ENCODE measurements at regions not wholly inside any gene's neighbourhood (a gene's known extent, or its start where the extent isn't known, plus 50 kb on each side); places are given as distances from the start of the nearest gene placed in this dataset.

GRCh38 chrX:45765767-45766166 lies 565.1 kb upstream of the DIPK2B start:
- Histone ChIP-seq H4K5ac (ENCODE audit: low read depth, low read length) (no peak overlapping the region), H2AK5ac (ENCODE audit: low read depth, low read length) (no peak overlapping the region), H3K4ac (ENCODE audit: low read depth, low read length) (peak overlapping the region; percentile 45), H3K4me2 (ENCODE audit: low read depth, low read length) (peak overlapping the region; percentile 79), H3K9me1 (ENCODE audit: insufficient read depth, low read length) (no peaks in the 10 kb centered on the region), H3K18ac (ENCODE audit: low read depth, low read length) (peak overlapping the region; percentile 29; the same call in 1 of the 2 replicates), H2AK9ac (replicated peaks; ENCODE audit: low read depth, low read length, poor library complexity) (peak overlapping the region; percentile 65), H2BK120ac (ENCODE audit: low read depth, low read length) (no peak overlapping the region), H2BK20ac (ENCODE audit: low read depth, low read length) (no peak overlapping the region), H4K20me1 (ENCODE audit: insufficient read depth, low read length) (peaks cover 24% of the 10 kb centered on the region), H3K9ac (ENCODE audit: low read depth, low read length) (peak overlapping the region; percentile 67; the same call in 1 of the 2 replicates), H3K79me1 (ENCODE audit: low read depth in 1 of 2, low read length in 2 of 2) (no peaks in the 10 kb centered on the region; a peak in 1 of 4 replicates), H4K91ac (ENCODE audit: insufficient read depth, low read depth, low read length) (no peak overlapping the region), H2BK15ac (ENCODE audit: low read depth, low read length) (no peak overlapping the region), H2BK5ac (ENCODE audit: low read depth, low read length, poor library complexity, severe bottlenecking) (peak overlapping the region; percentile 84), H2AFZ (replicated peaks; ENCODE audit: low read length, poor library complexity) (no peak overlapping the region), H3K23ac (ENCODE audit: low read depth, low read length) (peak overlapping the region; percentile 54; the same call in 1 of the 2 replicates), H3K27ac (ENCODE audit: insufficient read depth, low read length) (peak overlapping the region; percentile 43), H3K4me3 (ENCODE audit: insufficient read depth, low read depth, low read length) (peak overlapping the region; percentile 27), H3K27me3 (ENCODE audit: control insufficient read depth, insufficient read depth, low read length) (no peaks in the 10 kb centered on the region), H4K8ac (ENCODE audit: low read depth in 2 of 2, low read length in 2 of 2) (peak overlapping the region; percentile 55 to 63; a peak in 2 of 4 replicates), H3K9me3 (ENCODE audit: control insufficient read depth, insufficient read depth, low read length) (no peaks in the 10 kb centered on the region), H3K36me3 (ENCODE audit: control insufficient read depth, insufficient read depth, low read length) (peaks cover 9% of the 10 kb centered on the region), H3K4me1 (ENCODE audit: control insufficient read depth, insufficient read depth, low read length) (peaks cover 2% of the 10 kb centered on the region; the same call in 1 of the 2 replicates), H3K14ac (replicated peaks; ENCODE audit: low read depth, low read length) (peak overlapping the region; percentile 47), H3K56ac (ENCODE audit: extremely low read depth, insufficient read depth, low read length) (peak overlapping the region; percentile 32; the same call in 1 of the 2 replicates)
- ChIA-PET CTCF (no interaction called here), POLR2A (ENCODE audit: unreplicated experiment) (interaction anchor here (0.6 kb wide), 1 partner anchor 351 kb away, joined by 3 read pairs; no protein-coding TSS in a partner anchor)
- no peak for TF ChIP-seq NFE2L2 (IDR thresholded peaks at IDR 0.05; ENCODE audit: low read depth, low read length)
- TF ChIP-seq BHLHE40 (IDR thresholded peaks at IDR 0.05; ENCODE audit: low read depth, low read length): no peak
- no peak for TF ChIP-seq POLR2A (IDR thresholded peaks at IDR 0.05; ENCODE audit: low read depth, low read length)
- TF ChIP-seq USF2 (IDR thresholded peaks at IDR 0.05; ENCODE audit: low read depth, low read length): no peak
- TF ChIP-seq RFX5 (IDR thresholded peaks at IDR 0.05; ENCODE audit: low read depth, low read length): no peak
- TF ChIP-seq FOS (IDR thresholded peaks at IDR 0.05; ENCODE audit: low read depth, low read length): no peak
- TF ChIP-seq CTCF (conservative IDR thresholded peaks at IDR 0.05; ENCODE audit: low read depth, low read length): no peak
- TF ChIP-seq MAZ (IDR thresholded peaks at IDR 0.05; ENCODE audit: borderline replicate concordance, low read depth, low read length): no peak
- no peak for TF ChIP-seq CHD1 (IDR thresholded peaks at IDR 0.05; ENCODE audit: low read depth, low read length)
- TF ChIP-seq RCOR1 (IDR thresholded peaks at IDR 0.05; ENCODE audit: insufficient replicate concordance, low read length): no peak
- no peak for TF ChIP-seq CEBPB (IDR thresholded peaks at IDR 0.05; ENCODE audit: low read depth, low read length)
- TF ChIP-seq SMC3 (IDR thresholded peaks at IDR 0.05; ENCODE audit: low read depth, low read length): no peak
- no peak for TF ChIP-seq RAD21 (IDR thresholded peaks at IDR 0.05; ENCODE audit: low read length)
- no peak for TF ChIP-seq MAFK (IDR thresholded peaks at IDR 0.05; ENCODE audit: low read depth, low read length)
- TF ChIP-seq MXI1 (IDR thresholded peaks at IDR 0.05; ENCODE audit: borderline replicate concordance, low read depth, low read length): no peak
- TF ChIP-seq ELK1 (IDR thresholded peaks at IDR 0.05; ENCODE audit: borderline replicate concordance, low read depth, low read length): no peak
- no TSS peak for BruUV-seq (replicated peaks)
- ATAC-seq (ENCODE audit: low read depth) (no peak), DNase-seq (no peak)
- dilution Hi-C loops (cut with HindIII; ENCODE audit: low sequenced_read_pairs, unreplicated experiment) (no loop called here), intact Hi-C loops (cut with micrococcal nuclease) (loop anchor here (5.0 kb wide), 3 partner anchors 248 to 642 kb away; no protein-coding TSS in a partner anchor), in situ Hi-C loops (cut with MboI; ENCODE audit: low sequenced_read_pairs) (no loop called here)
- WGBS, 2 experiments (ENCODE audit: extremely low coverage in 2 of 2, insufficient read length in 1 of 2): no CpG with 5 or more reads among the region's 4 CpGs

Measured in IMR-90 (cell line).